GM18870 (cell line): ENCODE measurements at regions not wholly inside any gene's neighbourhood (a gene's known extent, or its start where the extent isn't known, plus 50 kb on each side); places are given as distances from the start of the nearest gene placed in this dataset.

Experiments used
- ATAC-seq: cut with Tn5 transposase; IDR thresholded peaks from one replicate; pipeline ENCODE4 v1.9.1; 2021; ENCODE audit warnings: moderate library complexity; ENCODE audit not compliant: unreplicated experiment

DNA sequence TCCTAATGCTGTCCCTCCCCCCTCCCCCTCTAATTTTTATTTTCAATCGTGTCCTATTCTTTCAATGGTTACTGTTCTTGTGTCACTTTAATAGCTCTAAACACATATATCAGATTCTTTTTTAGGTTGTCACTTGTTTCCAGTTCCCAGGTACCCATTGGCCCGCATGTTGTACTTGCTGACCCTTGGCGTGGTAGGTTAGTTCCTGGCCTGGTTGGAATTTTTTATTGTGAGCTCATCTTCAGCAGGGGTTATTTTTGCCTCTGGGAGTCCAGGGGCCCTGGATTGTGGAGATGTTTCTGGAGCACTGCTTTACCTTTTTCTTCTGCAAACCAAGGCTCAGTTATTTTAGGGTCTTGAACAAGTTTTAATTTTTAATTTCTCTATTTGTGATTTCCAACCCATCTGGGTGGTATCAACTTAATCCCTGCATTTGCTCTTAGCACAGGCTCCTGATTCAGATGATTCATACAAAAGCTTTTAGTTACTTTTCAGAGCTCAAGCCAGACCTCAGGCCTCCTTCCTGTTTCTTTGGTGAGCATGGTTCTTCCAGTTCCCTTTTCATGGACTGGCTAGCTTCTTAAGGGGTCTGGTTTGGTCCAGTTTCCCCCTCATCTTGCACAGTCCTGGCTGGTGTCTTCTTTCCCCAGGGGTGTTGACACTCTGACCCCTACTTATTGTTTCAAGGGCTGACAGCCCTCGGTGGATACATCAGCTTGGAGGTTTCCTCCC is 220.5 kb downstream of the TM9SF2 start:
- ATAC-seq: no peak

- ATAC-seq: no peak
Observed at GRCh38 chr13:99717959-99718674, 216.8 kb downstream of the TM9SF2 start.

GRCh38 chr13:99709134-99709533 is 207.9 kb downstream of the TM9SF2 start:
- no peak for ATAC-seq

- ATAC-seq: no peak
Observed at GRCh38 chr13:99704390-99704789, 203.1 kb downstream of the TM9SF2 start.

DNA sequence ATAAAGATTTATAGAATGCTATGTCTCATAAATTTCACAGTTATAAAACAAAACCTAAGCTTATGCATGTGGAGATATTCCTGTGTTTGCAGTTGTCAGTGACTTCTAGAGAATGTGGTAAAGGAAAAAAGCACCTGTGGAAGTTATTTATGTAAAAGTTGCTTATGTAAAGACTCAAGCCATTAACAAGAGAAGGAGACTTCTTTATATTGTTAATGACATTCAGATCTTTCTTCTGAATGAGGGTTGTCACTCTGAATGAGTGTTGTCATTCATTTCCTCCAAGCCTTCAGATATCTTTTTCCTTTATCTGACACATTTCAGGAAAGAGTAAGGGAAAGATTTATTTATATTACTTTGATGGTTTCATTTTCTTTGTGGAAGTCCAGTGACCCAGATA is 202.6 kb downstream of the TM9SF2 start:
- no peak for ATAC-seq

- no peak for ATAC-seq
Observed at GRCh38 chr13:99702687-99703319, 201.5 kb downstream of the TM9SF2 start.

GRCh38 chr13:99700468-99700867 is 199.2 kb downstream of the TM9SF2 start:
- ATAC-seq: no peak

DNA sequence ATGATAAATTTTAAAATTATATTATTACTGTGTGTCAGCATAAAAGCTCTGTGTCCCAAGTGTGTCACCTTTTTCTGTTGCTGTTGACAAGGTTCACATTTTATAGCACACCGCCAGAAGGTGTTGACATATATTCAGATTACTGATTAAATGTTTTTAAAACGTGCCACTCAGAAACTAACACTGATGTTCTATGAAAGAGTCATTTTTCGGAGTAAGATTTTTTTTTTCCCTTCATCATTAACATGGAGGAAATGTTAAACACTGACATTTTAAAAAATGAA is 197.5 kb downstream of the TM9SF2 start:
- no peak for ATAC-seq

DNA sequence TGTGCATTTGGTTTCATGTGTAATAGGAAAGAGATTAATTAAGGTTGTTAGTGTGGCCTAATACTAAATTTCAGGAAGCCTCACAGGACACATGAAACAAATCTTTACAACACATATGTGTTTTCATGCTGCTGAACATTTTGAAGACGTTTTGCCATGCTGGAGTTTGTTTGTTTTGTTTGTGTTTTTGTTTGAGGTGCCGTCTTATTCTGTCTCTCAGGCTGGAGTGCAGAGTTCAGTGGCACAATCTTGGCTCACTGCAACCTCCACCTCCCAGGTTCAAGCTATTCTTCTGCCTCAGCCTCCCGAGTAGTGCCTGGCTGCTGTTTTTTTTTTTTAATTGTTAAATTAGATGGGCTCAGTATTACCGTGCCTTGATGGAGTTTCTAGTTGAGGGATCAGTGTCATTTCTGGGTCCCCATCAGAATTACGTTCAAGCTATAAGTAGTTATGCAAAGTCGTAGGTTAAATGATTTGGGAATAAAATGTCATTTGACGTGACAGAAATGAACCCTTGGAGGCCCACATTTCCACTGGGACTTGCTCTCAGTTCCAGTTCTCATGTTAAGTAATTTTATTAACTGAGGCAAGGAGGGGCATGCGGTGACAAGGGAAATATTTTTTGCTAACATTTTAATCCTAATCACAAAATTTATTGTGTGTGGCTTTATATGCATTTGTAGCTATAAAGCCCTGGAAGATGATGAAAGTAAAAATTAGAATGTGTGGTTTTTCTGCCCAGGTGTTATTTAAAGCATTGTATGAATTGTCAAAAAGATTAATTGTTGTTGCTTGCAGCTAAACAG is 196.9 kb downstream of the TM9SF2 start:
- ATAC-seq: no peak

- no peak for ATAC-seq
Observed at GRCh38 chr13:99695857-99696256, 194.6 kb downstream of the TM9SF2 start.

DNA sequence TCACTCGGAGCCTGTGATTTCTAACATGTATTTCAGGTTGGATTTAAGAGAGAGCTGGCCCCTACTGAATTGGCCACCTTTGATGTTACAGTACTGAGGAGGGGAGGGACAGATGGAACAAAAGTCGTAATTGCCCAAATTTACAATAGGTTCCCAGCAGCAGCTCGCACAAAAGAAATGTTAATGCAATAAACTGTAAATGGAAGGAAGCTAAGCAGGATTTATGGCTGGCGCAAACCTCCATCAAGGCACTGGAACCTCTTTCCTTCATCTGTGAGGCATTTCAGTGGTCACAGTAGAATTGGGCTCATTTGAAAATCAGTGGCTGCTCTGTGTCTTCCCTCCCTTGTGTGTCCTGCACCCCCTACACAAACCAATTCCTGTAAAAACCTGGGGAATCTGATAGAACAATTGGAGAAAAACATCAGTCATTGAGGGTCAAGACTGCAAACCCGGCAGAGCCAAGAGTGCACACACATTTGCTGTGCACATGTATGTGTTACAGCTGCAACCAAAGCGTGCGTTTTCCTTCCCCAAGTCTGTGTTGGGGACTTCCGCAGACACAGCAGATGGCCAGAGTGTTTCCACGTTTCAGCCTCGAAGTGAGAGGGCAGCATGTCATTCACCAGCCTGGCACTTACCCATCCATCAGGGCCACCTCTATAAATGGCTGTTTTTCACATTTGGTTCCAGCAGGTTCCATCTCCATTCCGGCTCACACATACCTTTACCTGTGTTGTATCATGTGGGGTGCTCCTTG is 192.8 kb downstream of the TM9SF2 start:
- no peak for ATAC-seq

- ATAC-seq: no peak
Observed at GRCh38 chr13:99693351-99693750, 192.1 kb downstream of the TM9SF2 start.

GRCh38 chr13:99692854-99693253 is 191.6 kb downstream of the TM9SF2 start:
- ATAC-seq: no peak

DNA sequence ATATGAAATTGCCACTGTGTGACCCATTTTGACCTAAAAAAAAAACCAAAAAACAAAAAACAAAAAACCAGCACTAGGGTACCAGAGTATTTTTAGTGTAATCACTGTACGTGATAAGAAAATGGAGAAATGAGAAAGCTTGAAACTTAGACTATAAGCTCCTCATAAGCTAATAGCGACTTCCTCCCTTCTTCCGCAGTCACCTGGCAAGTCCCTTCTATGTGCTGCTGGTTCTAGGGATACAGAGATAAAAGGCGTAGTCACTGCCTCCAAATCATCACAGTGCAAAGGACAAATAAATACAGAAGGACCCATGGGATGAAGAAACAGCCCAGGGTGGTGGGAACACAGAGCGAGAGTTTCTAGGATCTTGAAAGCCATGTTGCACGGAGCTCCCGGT is 190.3 kb downstream of the TM9SF2 start:
- ATAC-seq: no peak

DNA sequence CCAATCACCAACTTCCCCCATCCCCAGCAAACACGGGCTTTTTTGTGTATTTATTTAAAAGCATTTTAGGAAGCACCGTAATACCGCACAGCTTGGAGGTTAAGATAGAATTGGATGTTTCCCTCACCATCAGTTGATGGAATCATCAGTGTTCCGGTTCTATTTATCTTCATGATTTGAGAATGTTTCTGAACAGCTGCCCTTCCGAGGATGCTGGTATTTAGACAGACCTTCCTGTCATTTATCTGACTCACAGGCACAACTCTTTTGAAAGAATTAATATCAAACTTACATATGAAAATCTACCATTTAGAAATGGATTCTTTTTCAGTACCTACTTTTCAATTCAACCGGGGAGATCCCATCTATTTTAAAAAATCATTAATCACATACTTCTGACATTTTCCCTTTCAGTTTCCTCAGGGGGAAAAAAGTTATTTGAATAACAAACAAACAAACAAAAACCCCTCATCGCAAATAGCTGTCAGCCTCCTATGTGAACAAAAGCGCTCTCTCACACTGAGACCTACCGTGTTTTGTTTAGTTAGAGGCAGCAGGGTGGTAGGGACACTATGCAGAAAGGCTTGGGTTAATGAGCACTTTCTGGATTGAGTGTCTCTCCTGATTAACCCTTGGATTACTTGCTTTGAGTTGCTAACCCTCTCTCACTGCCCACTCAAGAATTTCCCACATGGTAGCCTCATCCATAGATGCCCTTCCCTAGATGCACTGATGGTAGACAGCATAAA is 189.3 kb downstream of the TM9SF2 start:
- no peak for ATAC-seq

- ATAC-seq: no peak
Observed at GRCh38 chr13:99689955-99690354, 188.7 kb downstream of the TM9SF2 start.

GRCh38 chr13:99688776-99689175 is 187.5 kb downstream of the TM9SF2 start:
- no peak for ATAC-seq

- ATAC-seq: no peak
Observed at GRCh38 chr13:99687723-99688397, 186.6 kb downstream of the TM9SF2 start.

DNA sequence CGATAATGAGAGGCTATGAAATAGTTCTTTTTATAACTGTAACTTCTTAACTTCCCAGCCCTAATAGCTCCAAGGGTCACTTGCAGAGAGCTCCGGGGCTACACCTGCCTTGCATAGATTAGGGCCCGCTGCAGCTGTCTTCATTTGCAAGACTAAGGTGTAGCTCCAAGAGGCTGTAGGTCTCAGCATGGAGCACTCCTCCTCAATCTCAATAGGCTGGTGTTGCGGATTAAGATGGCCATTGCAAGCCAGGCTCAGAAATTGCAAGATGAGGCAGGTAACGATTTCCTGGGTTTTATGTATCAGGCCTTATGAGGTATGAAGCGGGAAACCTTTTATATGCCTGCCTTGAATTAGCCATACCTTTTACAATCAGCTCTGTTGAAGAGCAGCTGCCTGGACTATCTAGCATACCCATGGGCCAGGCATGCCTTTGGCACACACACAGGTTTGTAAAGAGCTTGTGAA is 185.7 kb downstream of the TM9SF2 start:
- no peak for ATAC-seq
